ENCODE measurements at regions not wholly inside any gene's neighbourhood (a gene's known extent, or its start where the extent isn't known, plus 50 kb on each side); places are given as distances from the start of the nearest gene placed in this dataset.

- no peak for TF ChIP-seq POLR2A (IDR thresholded peaks at IDR 0.05)
- no peak for TF ChIP-seq CTCF (IDR thresholded peaks at IDR 0.05)
These were observed 246.1 kb downstream of the RBM19 start for GRCh38 chr12:113719911-113720591.

Measured in testis (tissue), 2 donors.